HCT116 (cell line): ENCODE measurements at regions not wholly inside any gene's neighbourhood (a gene's known extent, or its start where the extent isn't known, plus 50 kb on each side); places are given as distances from the start of the nearest gene placed in this dataset.

ENCODE experiments used
- ATAC-seq: fragments of 200-7000 bp; cut with Tn5 transposase; 2 replicates; pipeline ENCODE4 v1.9.1; 2020; ENCODE audit warnings: mild to moderate bottlenecking, moderate library complexity
- BruUV-seq: library from RNA; stranded (reverse); fragments of 400-500 nt; replicated peaks from 2 replicates; lab custom pipeline; 2021; lab: Mats Ljungman, UMichigan
- CTCF ChIA-PET: fragments of 300-600 bp; sonication (Branson Sonifier 250); formaldehyde crosslinking; loops from one replicate; lab custom pipeline; 2021; ENCODE audit warnings: antibody characterized with exemption; lab: Charles Lee
- POLR2A ChIA-PET: fragments of 300-600, 350-600 bp; sonication (Branson Sonifier 250); formaldehyde crosslinking; loops from one replicate; lab custom pipeline; 2021; ENCODE audit warnings: antibody characterized with exemption; lab: Charles Lee
- RAD21 ChIA-PET, 2 experiments: fragments of 300-600 bp; sonication (Branson Sonifier 250); formaldehyde crosslinking; loops; one replicate each; lab custom pipeline; 2023; ENCODE audit warnings: low total read pairs in 2 of 2; ENCODE audit not compliant: uncharacterized antibody in 2 of 2, unreplicated experiment in 2 of 2, low non-redundant PET in 1 of 2; lab: Charles Lee
- DNase-seq: peaks from one replicate; pipeline ENCODE4 v3.0.0-alpha.2; 2010; ENCODE audit warnings: low read depth, low spot score
- H2AFZ ChIP-seq: fragments of 200-600 bp; shearing (Covaris generic), sonication (generic); 2 replicates; pipeline ENCODE4 v1.6.1; 2017; ENCODE audit warnings: low read depth, mixed run types, mixed read lengths, antibody characterized with exemption, low read length; ENCODE audit not compliant: poor library complexity, severe bottlenecking
- H3K27ac ChIP-seq: 2 replicates; pipeline ENCODE4 v1.5.1; 2012; ENCODE audit warnings: low read depth, low read length
- H3K27me3 ChIP-seq: fragments of 200-600 bp; sonication (generic); 2 replicates; pipeline ENCODE4 v1.6.1; 2016; ENCODE audit warnings: mixed run types, low read length, mixed read lengths; ENCODE audit not compliant: insufficient read depth
- H3K36me3 ChIP-seq, 2 experiments: fragments of 200-500 bp in 1 of 2; fragments of 200-600 bp in 1 of 2; sonication (Bioruptor generic) in 1 of 2; sonication (generic) in 1 of 2; 2 replicates each; pipeline versions ENCODE4 v1.5.1 to v1.6.1; 2014 to 2016; ENCODE audit warnings: low read length in 2 of 2, inconsistent platforms in 1 of 2, mixed read lengths in 1 of 2, mixed run types in 1 of 2; ENCODE audit not compliant: insufficient read depth in 2 of 2, control insufficient read depth in 1 of 2
- H3K4me1 ChIP-seq, 2 experiments: fragments of 200-600 bp in 1 of 2; sonication (generic) in 1 of 2; 2 replicates each; pipeline versions ENCODE4 v1.5.1 to v1.6.1; 2012 to 2017; ENCODE audit warnings: low read length in 2 of 2, inconsistent platforms in 1 of 2, mild to moderate bottlenecking in 1 of 2, mixed read lengths in 1 of 2, mixed run types in 1 of 2, moderate library complexity in 1 of 2; ENCODE audit not compliant: insufficient read depth in 2 of 2, control insufficient read depth in 1 of 2
- H3K4me2 ChIP-seq: fragments of 200-600 bp; sonication (generic); 2 replicates; pipeline ENCODE4 v1.6.1; 2017; ENCODE audit warnings: mixed run types, low read length, mixed read lengths
- H3K4me3 ChIP-seq, 2 experiments: fragments of 200-600 bp in 1 of 2; sonication (generic) in 1 of 2; replicated peaks in 1 of 2; 2 replicates each; pipeline ENCODE4 v1.5.1; 2011 to 2016; ENCODE audit warnings: low read length in 2 of 2, control low read depth in 1 of 2, low read depth in 1 of 2, mild to moderate bottlenecking in 1 of 2, mixed read lengths in 1 of 2, mixed run types in 1 of 2
- H3K79me2 ChIP-seq: fragments of 200-600 bp; sonication (generic); 2 replicates; pipeline ENCODE4 v1.6.1; 2017; ENCODE audit warnings: mild to moderate bottlenecking, mixed run types, low read length, moderate library complexity, mixed read lengths; ENCODE audit not compliant: insufficient read depth
- H3K9ac ChIP-seq: fragments of 200-600 bp; sonication (generic); 2 replicates; pipeline ENCODE4 v1.6.1; 2016; ENCODE audit warnings: low read length, mixed read lengths
- H3K9me2 ChIP-seq: fragments of 200-600 bp; sonication (generic), shearing (Covaris generic); 2 replicates; pipeline ENCODE4 v1.6.1; 2017; ENCODE audit warnings: mixed run types, mild to moderate bottlenecking, moderate library complexity; ENCODE audit not compliant: insufficient read depth
- H3K9me3 ChIP-seq, 2 experiments: fragments of 200-500 bp in 1 of 2; fragments of 200-600 bp in 1 of 2; sonication (Bioruptor generic) in 1 of 2; sonication (generic) in 1 of 2; 2 replicates each; pipeline ENCODE4 v1.6.1; 2014 to 2017; ENCODE audit warnings: low read length in 2 of 2, mixed read lengths in 2 of 2, inconsistent platforms in 1 of 2, low read depth in 1 of 2, mild to moderate bottlenecking in 1 of 2, mixed run types in 1 of 2, moderate library complexity in 1 of 2; ENCODE audit not compliant: control insufficient read depth in 1 of 2, insufficient read depth in 1 of 2
- H4K20me1 ChIP-seq: fragments of 200-600 bp; sonication (generic), shearing (Covaris generic); 2 replicates; pipeline ENCODE4 v1.6.1; 2017; ENCODE audit warnings: mixed run types, mild to moderate bottlenecking, moderate library complexity; ENCODE audit not compliant: insufficient read depth
- ATF3 ChIP-seq: IDR thresholded peaks from 2 replicates; pipeline ENCODE4 v1.6.1; 2012
- CBX3 ChIP-seq: IDR thresholded peaks from 2 replicates; pipeline ENCODE4 v1.6.1; 2012; ENCODE audit warnings: low read depth
- CTCF ChIP-seq, 3 experiments: fragments of 200-600 bp in 1 of 3; sonication (generic) in 1 of 3; IDR thresholded peaks in 2 of 3; conservative IDR thresholded peaks in 1 of 3; 2 replicates each; pipeline ENCODE4 v1.5.1; 2012 to 2017; ENCODE audit warnings: low read depth in 2 of 3, low read length in 2 of 3, antibody characterized with exemption in 1 of 3, borderline replicate concordance in 1 of 3, control low read depth in 1 of 3, mild to moderate bottlenecking in 1 of 3, mixed read lengths in 1 of 3, mixed run types in 1 of 3, moderate library complexity in 1 of 3; ENCODE audit not compliant: insufficient read depth in 1 of 3
- ELF1 ChIP-seq: IDR thresholded peaks from 2 replicates; pipeline ENCODE4 v1.6.1; 2012; ENCODE audit warnings: low read depth, borderline replicate concordance
- MAX ChIP-seq: IDR thresholded peaks from 2 replicates; pipeline ENCODE4 v1.6.1; 2012
- TCF7L2 ChIP-seq: IDR thresholded peaks from 2 replicates; pipeline ENCODE4 v1.7.0; 2011; ENCODE audit warnings: borderline replicate concordance, inconsistent platforms; ENCODE audit not compliant: insufficient read depth, insufficient read length; ENCODE audit errors: extremely low read depth
- ZBTB33 ChIP-seq: IDR thresholded peaks from 2 replicates; pipeline ENCODE4 v1.6.1; 2011; ENCODE audit warnings: mild to moderate bottlenecking, low read length, moderate library complexity; ENCODE audit not compliant: insufficient replicate concordance; ENCODE audit errors: extremely low read depth
- ZFX ChIP-seq: fragments of 450-650 bp; IDR thresholded peaks from 2 replicates; pipeline ENCODE4 v1.6.1; 2017
- intact Hi-C: fragments of 100-400 bp; cut with micrococcal nuclease; formaldehyde crosslinking; loops from 2 replicates; pipeline ENCODE4 v1.10.0; 2022

- H3K9me2 ChIP-seq, result no peaks in the 10 kb centered on the region
- no peaks in the 10 kb centered on the region for H3K36me3 ChIP-seq
- peaks cover 11 to 15% of the 10 kb centered on the region in 2 experiments for H3K4me1 ChIP-seq
- H2AFZ ChIP-seq, result no peak overlapping the region
- DNase-seq (no peak), ATAC-seq (peak; percentile 43)
- no peaks in the 10 kb centered on the region for H3K9me3 ChIP-seq
- BruUV-seq, result no TSS peak
- RAD21 ChIA-PET, result no interaction called here
- H3K27ac ChIP-seq, result no peak overlapping the region
- no peak for TF ChIP-seq CBX3
- no peak for TF ChIP-seq MAX
- no peak for TF ChIP-seq ZFX
- no peak for TF ChIP-seq CTCF (IDR thresholded peaks at IDR 0.05 in 2 of 3, conservative IDR thresholded peaks at IDR 0.05 in 1 of 3; ENCODE audit: borderline replicate concordance in 1 of 3, insufficient read depth in 1 of 3, low read depth in 2 of 3, low read length in 2 of 3)
- TF ChIP-seq ELF1, result no peak
- no peak for TF ChIP-seq ATF3
- no peak for TF ChIP-seq ZBTB33
- no peak for TF ChIP-seq TCF7L2
- CTCF ChIA-PET, result no interaction called here
- POLR2A ChIA-PET, result no interaction called here
- H3K4me3 ChIP-seq, result no peak overlapping the region
- no peaks in the 10 kb centered on the region for H3K79me2 ChIP-seq
- intact Hi-C loops, result no loop called here
- H3K4me2 ChIP-seq, result peak overlapping the region; percentile 47; the same call in 1 of the 2 replicates
- no peaks in the 10 kb centered on the region for H3K27me3 ChIP-seq
- H4K20me1 ChIP-seq, result no peaks in the 10 kb centered on the region
- H3K9ac ChIP-seq, result no peak overlapping the region
Observed at GRCh38 chr4:133866328-133866699, 335.3 kb downstream of the PABPC4L start.
